ENCODE measurements at regions not wholly inside any gene's neighbourhood (a gene's known extent, or its start where the extent isn't known, plus 50 kb on each side); places are given as distances from the start of the nearest gene placed in this dataset.
"Not testable (repeated sequence)": the region's sequence is repeated elsewhere in the genome, so short reads cannot be mapped to it uniquely, and the experiment has no call there.

GRCh38 chr2:43000242-43001054 lies 208.1 kb upstream of the HAAO start:
- H3K9ac ChIP-seq (ENCODE audit: low read depth in 1 of 2, low read length in 2 of 2) = peak overlapping the region; percentile 41 to 60
- H3K4me3 ChIP-seq (ENCODE audit: low read length in 2 of 2) = no peak overlapping the region
- H3K36me3 ChIP-seq (ENCODE audit: control insufficient read depth in 2 of 2, insufficient read depth in 2 of 2, low read length in 2 of 2) = no peaks in the 10 kb centered on the region
- H3K9me3 ChIP-seq (ENCODE audit: control insufficient read depth in 2 of 2, low read length in 2 of 2) = peaks cover 0 to 3% of the 10 kb centered on the region in 2 donors
- H3K27me3 ChIP-seq (ENCODE audit: control insufficient read depth in 2 of 2, insufficient read depth in 2 of 2, low read length in 2 of 2) = no peaks in the 10 kb centered on the region
- H3K4me1 ChIP-seq (ENCODE audit: control insufficient read depth in 2 of 2, insufficient read depth in 2 of 2, low read length in 2 of 2) = peaks cover 25 to 37% of the 10 kb centered on the region in 2 donors
- peak overlapping the region; percentile 88 to 95 for H3K27ac ChIP-seq (ENCODE audit: low read depth in 2 of 2, low read length in 2 of 2)

- Histone ChIP-seq H3K4me1 (ENCODE audit: control insufficient read depth in 2 of 2, insufficient read depth in 2 of 2, low read length in 2 of 2) (peaks cover 22 to 31% of the 10 kb centered on the region in 2 donors), H3K27me3 (ENCODE audit: control insufficient read depth in 2 of 2, insufficient read depth in 2 of 2, low read length in 2 of 2) (no peaks in the 10 kb centered on the region), H3K4me3 (ENCODE audit: low read length in 2 of 2) (no peak overlapping the region), H3K9ac (ENCODE audit: low read depth in 1 of 2, low read length in 2 of 2) (peak overlapping the region in 1 of 2 donors; percentile 60), H3K36me3 (ENCODE audit: control insufficient read depth in 2 of 2, insufficient read depth in 2 of 2, low read length in 2 of 2) (no peaks in the 10 kb centered on the region), H3K9me3 (ENCODE audit: control insufficient read depth in 2 of 2, low read length in 2 of 2) (peaks cover 0 to 3% of the 10 kb centered on the region in 2 donors), H3K27ac (ENCODE audit: low read depth in 2 of 2, low read length in 2 of 2) (peak overlapping the region; percentile 88 to 95)
Observed at GRCh38 chr2:42999856-43000241, 207.5 kb upstream of the HAAO start.

- no peaks in the 10 kb centered on the region for H3K27me3 ChIP-seq (ENCODE audit: control insufficient read depth in 2 of 2, insufficient read depth in 2 of 2, low read length in 2 of 2)
- peaks cover 0 to 3% of the 10 kb centered on the region in 2 donors for H3K9me3 ChIP-seq (ENCODE audit: control insufficient read depth in 2 of 2, low read length in 2 of 2)
- peak overlapping the region; percentile 88 to 95 for H3K27ac ChIP-seq (ENCODE audit: low read depth in 2 of 2, low read length in 2 of 2)
- H3K9ac ChIP-seq (ENCODE audit: low read depth in 1 of 2, low read length in 2 of 2) = peak overlapping the region in 1 of 2 donors; percentile 41
- H3K4me3 ChIP-seq (ENCODE audit: low read length in 2 of 2) = no peak overlapping the region
- H3K36me3 ChIP-seq (ENCODE audit: control insufficient read depth in 2 of 2, insufficient read depth in 2 of 2, low read length in 2 of 2) = no peaks in the 10 kb centered on the region
- H3K4me1 ChIP-seq (ENCODE audit: control insufficient read depth in 2 of 2, insufficient read depth in 2 of 2, low read length in 2 of 2) = peaks cover 19 to 27% of the 10 kb centered on the region in 2 donors
Observed at GRCh38 chr2:42999391-42999841, 207.0 kb upstream of the HAAO start.

GRCh38 chr2:42998721-42999120 lies 206.3 kb upstream of the HAAO start:
- Histone ChIP-seq H3K4me3 (ENCODE audit: low read length in 2 of 2) (no peak overlapping the region), H3K27ac (ENCODE audit: low read depth in 2 of 2, low read length in 2 of 2) (peak overlapping the region; percentile 88 to 95), H3K27me3 (ENCODE audit: control insufficient read depth in 2 of 2, insufficient read depth in 2 of 2, low read length in 2 of 2) (no peaks in the 10 kb centered on the region), H3K4me1 (ENCODE audit: control insufficient read depth in 2 of 2, insufficient read depth in 2 of 2, low read length in 2 of 2) (peaks cover 16 to 23% of the 10 kb centered on the region in 2 donors), H3K9me3 (ENCODE audit: control insufficient read depth in 2 of 2, low read length in 2 of 2) (peaks cover 0 to 3% of the 10 kb centered on the region in 2 donors), H3K36me3 (ENCODE audit: control insufficient read depth in 2 of 2, insufficient read depth in 2 of 2, low read length in 2 of 2) (no peaks in the 10 kb centered on the region), H3K9ac (ENCODE audit: low read depth in 1 of 2, low read length in 2 of 2) (no peak overlapping the region)

- no peak overlapping the region for H3K4me3 ChIP-seq (ENCODE audit: low read length in 2 of 2)
- H3K27me3 ChIP-seq (ENCODE audit: control insufficient read depth in 2 of 2, insufficient read depth in 2 of 2, low read length in 2 of 2) = no peaks in the 10 kb centered on the region
- H3K9me3 ChIP-seq (ENCODE audit: control insufficient read depth in 2 of 2, low read length in 2 of 2) = peaks cover 0 to 3% of the 10 kb centered on the region in 2 donors
- peaks cover 15 to 16% of the 10 kb centered on the region in 2 donors for H3K4me1 ChIP-seq (ENCODE audit: control insufficient read depth in 2 of 2, insufficient read depth in 2 of 2, low read length in 2 of 2)
- H3K9ac ChIP-seq (ENCODE audit: low read depth in 1 of 2, low read length in 2 of 2) = no peak overlapping the region
- H3K27ac ChIP-seq (ENCODE audit: low read depth in 2 of 2, low read length in 2 of 2) = no peak overlapping the region
- H3K36me3 ChIP-seq (ENCODE audit: control insufficient read depth in 2 of 2, insufficient read depth in 2 of 2, low read length in 2 of 2) = no peaks in the 10 kb centered on the region
Observed at GRCh38 chr2:42996528-42996927, 204.1 kb upstream of the HAAO start.

GRCh38 chr2:42995752-42996422 lies 203.5 kb upstream of the HAAO start:
- Histone ChIP-seq H3K36me3 (ENCODE audit: control insufficient read depth in 2 of 2, insufficient read depth in 2 of 2, low read length in 2 of 2) (no peaks in the 10 kb centered on the region), H3K9me3 (ENCODE audit: control insufficient read depth in 2 of 2, low read length in 2 of 2) (peaks cover 0 to 3% of the 10 kb centered on the region in 2 donors), H3K4me1 (ENCODE audit: control insufficient read depth in 2 of 2, insufficient read depth in 2 of 2, low read length in 2 of 2) (peaks cover 13 to 16% of the 10 kb centered on the region in 2 donors), H3K27ac (ENCODE audit: low read depth in 2 of 2, low read length in 2 of 2) (no peak overlapping the region), H3K9ac (ENCODE audit: low read depth in 1 of 2, low read length in 2 of 2) (no peak overlapping the region), H3K4me3 (ENCODE audit: low read length in 2 of 2) (no peak overlapping the region), H3K27me3 (ENCODE audit: control insufficient read depth in 2 of 2, insufficient read depth in 2 of 2, low read length in 2 of 2) (no peaks in the 10 kb centered on the region)

- H3K9me3 ChIP-seq (ENCODE audit: control insufficient read depth in 2 of 2, low read length in 2 of 2); H3K4me3 ChIP-seq (ENCODE audit: low read length in 2 of 2); H3K4me1 ChIP-seq (ENCODE audit: control insufficient read depth in 2 of 2, insufficient read depth in 2 of 2, low read length in 2 of 2); H3K27me3 ChIP-seq (ENCODE audit: control insufficient read depth in 2 of 2, insufficient read depth in 2 of 2, low read length in 2 of 2); H3K9ac ChIP-seq (ENCODE audit: low read depth in 1 of 2, low read length in 2 of 2); H3K36me3 ChIP-seq (ENCODE audit: control insufficient read depth in 2 of 2, insufficient read depth in 2 of 2, low read length in 2 of 2); H3K27ac ChIP-seq (ENCODE audit: low read depth in 2 of 2, low read length in 2 of 2): not testable (repeated sequence)
Observed at GRCh38 chr2:42989283-42990081, 197.1 kb upstream of the HAAO start.

GRCh38 chr2:42988055-42988454 lies 195.7 kb upstream of the HAAO start:
- H3K9ac ChIP-seq (ENCODE audit: low read depth in 1 of 2, low read length in 2 of 2); H3K4me1 ChIP-seq (ENCODE audit: control insufficient read depth in 2 of 2, insufficient read depth in 2 of 2, low read length in 2 of 2); H3K27ac ChIP-seq (ENCODE audit: low read depth in 2 of 2, low read length in 2 of 2); H3K4me3 ChIP-seq (ENCODE audit: low read length in 2 of 2); H3K36me3 ChIP-seq (ENCODE audit: control insufficient read depth in 2 of 2, insufficient read depth in 2 of 2, low read length in 2 of 2); H3K27me3 ChIP-seq (ENCODE audit: control insufficient read depth in 2 of 2, insufficient read depth in 2 of 2, low read length in 2 of 2); H3K9me3 ChIP-seq (ENCODE audit: control insufficient read depth in 2 of 2, low read length in 2 of 2): not testable (repeated sequence)

- Histone ChIP-seq H3K9me3 (ENCODE audit: control insufficient read depth in 2 of 2, low read length in 2 of 2) (no peaks in the 10 kb centered on the region), H3K36me3 (ENCODE audit: control insufficient read depth in 2 of 2, insufficient read depth in 2 of 2, low read length in 2 of 2) (no peaks in the 10 kb centered on the region), H3K27ac (ENCODE audit: low read depth in 2 of 2, low read length in 2 of 2) (no peak overlapping the region), H3K4me1 (ENCODE audit: control insufficient read depth in 2 of 2, insufficient read depth in 2 of 2, low read length in 2 of 2) (peaks cover 0 to 3% of the 10 kb centered on the region in 2 donors), H3K4me3 (ENCODE audit: low read length in 2 of 2) (no peak overlapping the region), H3K27me3 (ENCODE audit: control insufficient read depth in 2 of 2, insufficient read depth in 2 of 2, low read length in 2 of 2) (no peaks in the 10 kb centered on the region), H3K9ac (ENCODE audit: low read depth in 1 of 2, low read length in 2 of 2) (no peak overlapping the region)
Observed at GRCh38 chr2:42987112-42987922, 194.9 kb upstream of the HAAO start.

Measured in mucosa of rectum (tissue), 2 donors.